ENCODE measurements at regions not wholly inside any gene's neighbourhood (a gene's known extent, or its start where the extent isn't known, plus 50 kb on each side); places are given as distances from the start of the nearest gene placed in this dataset.

DNA sequence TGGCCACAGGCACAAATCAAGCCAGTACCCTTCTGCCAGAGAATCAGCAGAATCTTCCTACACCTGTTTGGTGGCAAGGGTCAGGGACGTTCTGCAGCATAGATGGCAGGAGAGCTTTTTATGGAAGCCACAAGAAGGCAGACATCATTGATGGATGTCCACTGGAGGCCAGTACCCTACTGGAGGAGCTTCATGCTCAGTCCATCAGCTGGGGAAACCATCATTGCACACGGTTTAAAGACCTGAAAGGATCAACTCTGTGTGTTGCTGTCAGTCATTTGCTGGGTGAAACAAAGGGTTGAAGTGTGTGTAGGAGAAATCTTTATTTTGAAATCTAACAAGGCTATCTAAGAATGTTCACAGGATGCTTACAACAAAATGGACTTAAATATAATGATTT is 158.9 kb upstream of the SASH1 start:
- Histone ChIP-seq H3K27ac (ENCODE audit: poor library complexity, severe bottlenecking) (no peak overlapping the region), H3K4me1 (ENCODE audit: insufficient read depth, poor library complexity, severe bottlenecking) (peaks cover 7% of the 10 kb centered on the region), H3K27me3 (ENCODE audit: insufficient read depth, poor library complexity, severe bottlenecking) (no peaks in the 10 kb centered on the region), H3K4me3 (ENCODE audit: severe bottlenecking) (no peak overlapping the region), H3K36me3 (ENCODE audit: low read depth) (no peaks in the 10 kb centered on the region), H3K9me3 (ENCODE audit: severe bottlenecking) (no peaks in the 10 kb centered on the region)
- ATAC-seq (ENCODE audit: low read depth) (no peak), DNase-seq (ENCODE audit: low spot score) (no peak)
- TF ChIP-seq CTCF (IDR thresholded peaks at IDR 0.05; ENCODE audit: poor library complexity, severe bottlenecking), result no peak

DNA sequence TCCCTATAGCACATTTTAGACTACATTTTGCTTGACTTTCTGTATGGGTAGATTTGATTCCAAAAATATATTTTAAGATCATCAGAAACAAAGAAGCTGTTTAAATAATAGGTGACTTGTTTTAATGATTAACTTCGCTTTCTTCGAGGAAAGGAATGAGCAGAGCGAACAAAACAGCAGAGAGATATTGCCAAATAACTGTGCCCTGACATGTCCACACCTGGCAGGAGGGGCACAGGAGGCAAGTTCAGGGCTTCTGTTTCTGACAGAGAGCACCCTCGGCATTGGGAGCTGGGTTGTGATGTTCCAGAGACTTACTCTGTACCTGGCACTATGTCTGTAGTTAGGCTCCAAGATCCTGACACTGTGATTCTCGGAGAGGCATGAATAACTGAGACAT is 155.7 kb upstream of the SASH1 start:
- no peaks in the 10 kb centered on the region for H3K36me3 ChIP-seq (ENCODE audit: low read depth)
- DNase-seq (ENCODE audit: low spot score) (no peak), ATAC-seq (ENCODE audit: low read depth) (no peak)
- no peaks in the 10 kb centered on the region for H3K27me3 ChIP-seq (ENCODE audit: insufficient read depth, poor library complexity, severe bottlenecking)
- no peak overlapping the region for H3K4me3 ChIP-seq (ENCODE audit: severe bottlenecking)
- no peak for TF ChIP-seq CTCF (IDR thresholded peaks at IDR 0.05; ENCODE audit: poor library complexity, severe bottlenecking)
- peaks cover 14% of the 10 kb centered on the region for H3K4me1 ChIP-seq (ENCODE audit: insufficient read depth, poor library complexity, severe bottlenecking)
- H3K27ac ChIP-seq (ENCODE audit: poor library complexity, severe bottlenecking), result no peak overlapping the region
- H3K9me3 ChIP-seq (ENCODE audit: severe bottlenecking), result no peaks in the 10 kb centered on the region

GRCh38 chr6:148192310-148192709 is 150.3 kb upstream of the SASH1 start:
- H3K4me3 ChIP-seq (ENCODE audit: severe bottlenecking), result no peak overlapping the region
- no peaks in the 10 kb centered on the region for H3K36me3 ChIP-seq (ENCODE audit: low read depth)
- peak overlapping the region; percentile 95 for H3K27ac ChIP-seq (ENCODE audit: poor library complexity, severe bottlenecking)
- peaks cover 28% of the 10 kb centered on the region for H3K4me1 ChIP-seq (ENCODE audit: insufficient read depth, poor library complexity, severe bottlenecking)
- TF ChIP-seq CTCF (IDR thresholded peaks at IDR 0.05; ENCODE audit: poor library complexity, severe bottlenecking), result no peak
- H3K27me3 ChIP-seq (ENCODE audit: insufficient read depth, poor library complexity, severe bottlenecking), result no peaks in the 10 kb centered on the region
- no peaks in the 10 kb centered on the region for H3K9me3 ChIP-seq (ENCODE audit: severe bottlenecking)
- DNase-seq (ENCODE audit: low spot score) (no peak), ATAC-seq (ENCODE audit: low read depth) (peak; percentile 82)

GRCh38 chr6:148193063-148193680 is 149.5 kb upstream of the SASH1 start:
- ATAC-seq (ENCODE audit: low read depth) (peak; percentile 65), DNase-seq (ENCODE audit: low spot score) (no peak)
- no peak for TF ChIP-seq CTCF (IDR thresholded peaks at IDR 0.05; ENCODE audit: poor library complexity, severe bottlenecking)
- Histone ChIP-seq H3K27me3 (ENCODE audit: insufficient read depth, poor library complexity, severe bottlenecking) (no peaks in the 10 kb centered on the region), H3K4me3 (ENCODE audit: severe bottlenecking) (no peak overlapping the region), H3K9me3 (ENCODE audit: severe bottlenecking) (no peaks in the 10 kb centered on the region), H3K36me3 (ENCODE audit: low read depth) (no peaks in the 10 kb centered on the region), H3K27ac (ENCODE audit: poor library complexity, severe bottlenecking) (peak overlapping the region; percentile 95), H3K4me1 (ENCODE audit: insufficient read depth, poor library complexity, severe bottlenecking) (peaks cover 28% of the 10 kb centered on the region)

- no peak overlapping the region for H3K4me3 ChIP-seq (ENCODE audit: severe bottlenecking)
- ATAC-seq (ENCODE audit: low read depth) (no peak), DNase-seq (ENCODE audit: low spot score) (no peak)
- H3K4me1 ChIP-seq (ENCODE audit: insufficient read depth, poor library complexity, severe bottlenecking), result peaks cover 28% of the 10 kb centered on the region
- H3K9me3 ChIP-seq (ENCODE audit: severe bottlenecking), result no peaks in the 10 kb centered on the region
- TF ChIP-seq CTCF (IDR thresholded peaks at IDR 0.05; ENCODE audit: poor library complexity, severe bottlenecking), result no peak
- no peaks in the 10 kb centered on the region for H3K36me3 ChIP-seq (ENCODE audit: low read depth)
- no peak overlapping the region for H3K27ac ChIP-seq (ENCODE audit: poor library complexity, severe bottlenecking)
- H3K27me3 ChIP-seq (ENCODE audit: insufficient read depth, poor library complexity, severe bottlenecking), result no peaks in the 10 kb centered on the region
These were observed 147.1 kb upstream of the SASH1 start for GRCh38 chr6:148195511-148195910.

All from RWPE2 (cell line).